ENCODE measurements at regions not wholly inside any gene's neighbourhood (a gene's known extent, or its start where the extent isn't known, plus 50 kb on each side); places are given as distances from the start of the nearest gene placed in this dataset.

GRCh38 chr7:54812756-54813322 is 53.8 kb upstream of the SEC61G start:
- Histone ChIP-seq H3K79me2 (ENCODE audit: insufficient read depth, low read length) (no peaks in the 10 kb centered on the region), H3K4me3 (ENCODE audit: insufficient read depth, low read length, poor library complexity, severe bottlenecking) (no peak overlapping the region), H3F3A (ENCODE audit: insufficient read depth) (no peaks in the 10 kb centered on the region), H4K20me1 (ENCODE audit: low read depth, low read length) (no peaks in the 10 kb centered on the region), H3K36me3 (ENCODE audit: low read length) (no peaks in the 10 kb centered on the region), H3K4me2 (ENCODE audit: low read depth, low read length, poor library complexity, severe bottlenecking) (no peak overlapping the region), H3K27ac (ENCODE audit: low read depth, low read length) (no peak overlapping the region), H2AFZ (ENCODE audit: low read depth, low read length, severe bottlenecking) (no peak overlapping the region), H3K9me2 (replicated peaks; ENCODE audit: insufficient read depth, low read length) (no peaks in the 10 kb centered on the region), H3K9ac (ENCODE audit: low read length) (no peak overlapping the region), H3K27me3 (ENCODE audit: low read length) (no peaks in the 10 kb centered on the region), H3K9me3 (ENCODE audit: insufficient read depth, low read length) (no peaks in the 10 kb centered on the region)
- TF ChIP-seq, protein P1, sequence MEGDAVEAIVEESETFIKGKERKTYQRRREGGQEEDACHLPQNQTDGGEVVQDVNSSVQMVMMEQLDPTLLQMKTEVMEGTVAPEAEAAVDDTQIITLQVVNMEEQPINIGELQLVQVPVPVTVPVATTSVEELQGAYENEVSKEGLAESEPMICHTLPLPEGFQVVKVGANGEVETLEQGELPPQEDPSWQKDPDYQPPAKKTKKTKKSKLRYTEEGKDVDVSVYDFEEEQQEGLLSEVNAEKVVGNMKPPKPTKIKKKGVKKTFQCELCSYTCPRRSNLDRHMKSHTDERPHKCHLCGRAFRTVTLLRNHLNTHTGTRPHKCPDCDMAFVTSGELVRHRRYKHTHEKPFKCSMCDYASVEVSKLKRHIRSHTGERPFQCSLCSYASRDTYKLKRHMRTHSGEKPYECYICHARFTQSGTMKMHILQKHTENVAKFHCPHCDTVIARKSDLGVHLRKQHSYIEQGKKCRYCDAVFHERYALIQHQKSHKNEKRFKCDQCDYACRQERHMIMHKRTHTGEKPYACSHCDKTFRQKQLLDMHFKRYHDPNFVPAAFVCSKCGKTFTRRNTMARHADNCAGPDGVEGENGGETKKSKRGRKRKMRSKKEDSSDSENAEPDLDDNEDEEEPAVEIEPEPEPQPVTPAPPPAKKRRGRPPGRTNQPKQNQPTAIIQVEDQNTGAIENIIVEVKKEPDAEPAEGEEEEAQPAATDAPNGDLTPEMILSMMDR (IDR thresholded peaks at IDR 0.05; ENCODE audit: insufficient read depth, low read length, poor library complexity, severe bottlenecking): no peak
- no peak for TF ChIP-seq EZH2phosphoT487 (conservative IDR thresholded peaks at IDR 0.05; ENCODE audit: low read length)

GRCh38 chr7:54813398-54813797 is 54.4 kb upstream of the SEC61G start:
- Histone ChIP-seq H2AFZ (ENCODE audit: low read depth, low read length, severe bottlenecking) (no peak overlapping the region), H3K4me3 (ENCODE audit: insufficient read depth, low read length, poor library complexity, severe bottlenecking) (no peak overlapping the region), H3K36me3 (ENCODE audit: low read length) (no peaks in the 10 kb centered on the region), H3K4me2 (ENCODE audit: low read depth, low read length, poor library complexity, severe bottlenecking) (no peak overlapping the region), H3K9me2 (replicated peaks; ENCODE audit: insufficient read depth, low read length) (no peaks in the 10 kb centered on the region), H4K20me1 (ENCODE audit: low read depth, low read length) (no peaks in the 10 kb centered on the region), H3K27me3 (ENCODE audit: low read length) (no peaks in the 10 kb centered on the region), H3K9me3 (ENCODE audit: insufficient read depth, low read length) (no peaks in the 10 kb centered on the region), H3K27ac (ENCODE audit: low read depth, low read length) (no peak overlapping the region), H3F3A (ENCODE audit: insufficient read depth) (no peaks in the 10 kb centered on the region), H3K9ac (ENCODE audit: low read length) (no peak overlapping the region), H3K79me2 (ENCODE audit: insufficient read depth, low read length) (no peaks in the 10 kb centered on the region)
- no peak for TF ChIP-seq EZH2phosphoT487 (conservative IDR thresholded peaks at IDR 0.05; ENCODE audit: low read length)
- TF ChIP-seq, protein P1 (IDR thresholded peaks at IDR 0.05; ENCODE audit: insufficient read depth, low read length, poor library complexity, severe bottlenecking): no peak

DNA sequence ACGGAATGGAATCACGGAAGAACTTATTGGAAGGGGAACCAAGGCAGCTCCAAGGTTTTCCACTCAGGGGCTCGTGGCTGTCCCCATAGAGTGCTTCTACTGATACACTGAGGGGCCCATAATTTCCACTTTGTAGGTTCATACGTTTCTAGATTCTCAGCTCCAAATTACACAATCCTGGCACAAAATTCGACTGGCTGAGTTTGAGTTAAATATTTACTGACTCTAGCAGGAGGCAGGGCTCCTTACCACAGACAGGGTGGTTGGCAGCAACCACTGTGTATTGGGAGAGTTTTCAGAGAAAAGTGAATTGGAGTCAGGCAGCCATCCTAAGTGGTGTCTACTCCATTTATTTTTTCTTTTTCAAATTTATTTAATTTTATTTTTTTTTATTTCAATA is 55.4 kb upstream of the SEC61G start:
- H3K9ac ChIP-seq (ENCODE audit: low read length): no peak overlapping the region
- H3K9me2 ChIP-seq (replicated peaks; ENCODE audit: insufficient read depth, low read length): no peaks in the 10 kb centered on the region
- H3K4me2 ChIP-seq (ENCODE audit: low read depth, low read length, poor library complexity, severe bottlenecking): no peak overlapping the region
- no peaks in the 10 kb centered on the region for H3F3A ChIP-seq (ENCODE audit: insufficient read depth)
- TF ChIP-seq EZH2phosphoT487 (conservative IDR thresholded peaks at IDR 0.05; ENCODE audit: low read length): no peak
- TF ChIP-seq, protein P1 (IDR thresholded peaks at IDR 0.05; ENCODE audit: insufficient read depth, low read length, poor library complexity, severe bottlenecking): no peak
- no peak overlapping the region for H3K27ac ChIP-seq (ENCODE audit: low read depth, low read length)
- H3K9me3 ChIP-seq (ENCODE audit: insufficient read depth, low read length): no peaks in the 10 kb centered on the region
- H3K79me2 ChIP-seq (ENCODE audit: insufficient read depth, low read length): no peaks in the 10 kb centered on the region
- H2AFZ ChIP-seq (ENCODE audit: low read depth, low read length, severe bottlenecking): no peak overlapping the region
- no peaks in the 10 kb centered on the region for H4K20me1 ChIP-seq (ENCODE audit: low read depth, low read length)
- no peaks in the 10 kb centered on the region for H3K36me3 ChIP-seq (ENCODE audit: low read length)
- H3K27me3 ChIP-seq (ENCODE audit: low read length): no peaks in the 10 kb centered on the region
- no peak overlapping the region for H3K4me3 ChIP-seq (ENCODE audit: insufficient read depth, low read length, poor library complexity, severe bottlenecking)

Data from SU-DHL-6 (cell line).